Ishikawa (cell line): ENCODE measurements at regions not wholly inside any gene's neighbourhood (a gene's known extent, or its start where the extent isn't known, plus 50 kb on each side); places are given as distances from the start of the nearest gene placed in this dataset.

Experiments used
- CEBPB ChIP-seq: IDR thresholded peaks from 2 replicates; pipeline ENCODE4 v1.6.1; 2012
- CREB1 ChIP-seq: IDR thresholded peaks from 2 replicates; pipeline ENCODE4 v1.6.1; 2012; ENCODE audit warnings: low read depth
- EGR1 ChIP-seq: IDR thresholded peaks from 2 replicates; pipeline ENCODE4 v1.6.1; 2012
- EP300 ChIP-seq: IDR thresholded peaks from 2 replicates; pipeline ENCODE4 v1.6.1; 2012; ENCODE audit warnings: borderline replicate concordance
- FOXM1 ChIP-seq: IDR thresholded peaks from 2 replicates; pipeline ENCODE4 v1.6.1; 2012; ENCODE audit warnings: low read depth, borderline replicate concordance
- MAX ChIP-seq: IDR thresholded peaks from 2 replicates; pipeline ENCODE4 v1.6.1; 2012
- NFIC ChIP-seq: IDR thresholded peaks from 2 replicates; pipeline ENCODE4 v1.6.1; 2012
- RAD21 ChIP-seq: IDR thresholded peaks from 2 replicates; pipeline ENCODE4 v1.6.1; 2012; ENCODE audit warnings: low read depth
- REST ChIP-seq: IDR thresholded peaks from 2 replicates; pipeline ENCODE4 v1.6.1; 2012; ENCODE audit warnings: low read depth, mild to moderate bottlenecking
- TAF1 ChIP-seq: IDR thresholded peaks from 2 replicates; pipeline ENCODE4 v1.6.1; 2012; ENCODE audit warnings: low read depth, mild to moderate bottlenecking
- TCF12 ChIP-seq: IDR thresholded peaks from 2 replicates; pipeline ENCODE4 v1.6.1; 2012; ENCODE audit warnings: low read depth
- TEAD4 ChIP-seq: IDR thresholded peaks from 2 replicates; pipeline ENCODE4 v1.6.1; 2012
- USF1 ChIP-seq: IDR thresholded peaks from 2 replicates; pipeline ENCODE4 v1.6.1; 2012
- YY1 ChIP-seq: IDR thresholded peaks from 2 replicates; pipeline ENCODE4 v1.6.1; 2012; ENCODE audit warnings: low read depth
- ZBTB7A ChIP-seq: IDR thresholded peaks from 2 replicates; pipeline ENCODE4 v1.6.1; 2012; ENCODE audit warnings: low read depth

- TF ChIP-seq YY1 (no peak), TEAD4 (no peak)
Observed at GRCh38 chr9:18347386-18348082, 126.4 kb upstream of the ADAMTSL1 start.

GRCh38 chr9:18348083-18348475 is 125.9 kb upstream of the ADAMTSL1 start:
- TF ChIP-seq CREB1 (no peak), TAF1 (no peak), TEAD4 (no peak), RAD21 (no peak), CEBPB (no peak), TCF12 (no peak)

GRCh38 chr9:18349530-18349929 is 124.4 kb upstream of the ADAMTSL1 start:
- TF ChIP-seq TCF12 (no peak), EP300 (no peak), CEBPB (no peak), MAX (no peak), NFIC (no peak), RAD21 (no peak), CREB1 (no peak), ZBTB7A (no peak), EGR1 (no peak), USF1 (no peak), YY1 (no peak), REST (no peak), TAF1 (no peak), FOXM1 (no peak)

- no peak for TF ChIP-seq YY1
- no peak for TF ChIP-seq CREB1
- TF ChIP-seq CEBPB = no peak
- TF ChIP-seq FOXM1 = no peak
- TF ChIP-seq EP300 = no peak
- no peak for TF ChIP-seq TCF12
- TF ChIP-seq TAF1 = no peak
- TF ChIP-seq EGR1 = no peak
- TF ChIP-seq NFIC = no peak
- TF ChIP-seq REST = no peak
- TF ChIP-seq USF1 = no peak
- no peak for TF ChIP-seq TEAD4
- no peak for TF ChIP-seq ZBTB7A
- no peak for TF ChIP-seq RAD21
- TF ChIP-seq MAX = no peak
Observed at GRCh38 chr9:18350036-18350435, 123.9 kb upstream of the ADAMTSL1 start.

- TF ChIP-seq EP300 (no peak), MAX (no peak), TAF1 (no peak), TEAD4 (no peak), RAD21 (no peak), ZBTB7A (no peak), YY1 (no peak), USF1 (no peak), REST (no peak), NFIC (no peak), CREB1 (no peak), CEBPB (no peak), TCF12 (no peak), EGR1 (no peak), FOXM1 (no peak)
Observed at GRCh38 chr9:18350995-18351595, 122.9 kb upstream of the ADAMTSL1 start.
